Osteocyte (in vitro differentiated cells): ENCODE measurements at regions not wholly inside any gene's neighbourhood (a gene's known extent, or its start where the extent isn't known, plus 50 kb on each side); places are given as distances from the start of the nearest gene placed in this dataset.

ENCODE experiments used
- DNase-seq: peaks from one replicate; pipeline ENCODE4 v3.0.0; 2021; ENCODE audit warnings: mixed read lengths; ENCODE audit not compliant: unreplicated experiment; ENCODE audit errors: extremely low spot score
- H3K27ac Mint-ChIP-seq: one replicate; pipeline ENCODE4 v1.8.0; 2021; ENCODE audit warnings: mild to moderate bottlenecking, mixed read lengths; ENCODE audit not compliant: unreplicated experiment
- H3K27me3 Mint-ChIP-seq: one replicate; pipeline ENCODE4 v1.8.0; 2021; ENCODE audit warnings: mixed read lengths; ENCODE audit not compliant: unreplicated experiment
- H3K36me3 Mint-ChIP-seq: one replicate; pipeline ENCODE4 v1.8.0; 2021; ENCODE audit warnings: mixed read lengths; ENCODE audit not compliant: unreplicated experiment
- H3K4me1 Mint-ChIP-seq: one replicate; pipeline ENCODE4 v1.8.0; 2021; ENCODE audit warnings: mixed read lengths; ENCODE audit not compliant: unreplicated experiment
- H3K4me3 Mint-ChIP-seq: one replicate; pipeline ENCODE4 v1.8.0; 2021; ENCODE audit warnings: mild to moderate bottlenecking, moderate library complexity, mixed read lengths; ENCODE audit not compliant: unreplicated experiment
- H3K9me3 Mint-ChIP-seq: one replicate; pipeline ENCODE4 v1.8.0; 2021; ENCODE audit warnings: mixed read lengths; ENCODE audit not compliant: unreplicated experiment
- CTCF ChIP-seq: fragments of 200-600 bp; sonication (generic); IDR thresholded peaks from 2 replicates; pipeline ENCODE4 v1.5.0; 2021; ENCODE audit warnings: antibody characterized with exemption, mild to moderate bottlenecking, moderate library complexity

GRCh38 chr4:186881521-186882220 is 158.0 kb upstream of the FAT1 start:
- DNase-seq: no peak
- H3K36me3 Mint-ChIP-seq: peaks cover 10% of the 10 kb centered on the region
- peaks cover 32% of the 10 kb centered on the region for H3K4me1 Mint-ChIP-seq
- no peak overlapping the region for H3K4me3 Mint-ChIP-seq
- no peak overlapping the region for H3K27ac Mint-ChIP-seq
- no peaks in the 10 kb centered on the region for H3K27me3 Mint-ChIP-seq
- no peaks in the 10 kb centered on the region for H3K9me3 Mint-ChIP-seq
- no peak for TF ChIP-seq CTCF

- H3K4me3 Mint-ChIP-seq: no peak overlapping the region
- TF ChIP-seq CTCF: no peak
- H3K27ac Mint-ChIP-seq: no peak overlapping the region
- H3K4me1 Mint-ChIP-seq: peaks cover 39% of the 10 kb centered on the region
- H3K27me3 Mint-ChIP-seq: no peaks in the 10 kb centered on the region
- no peaks in the 10 kb centered on the region for H3K9me3 Mint-ChIP-seq
- H3K36me3 Mint-ChIP-seq: peaks cover 10% of the 10 kb centered on the region
- DNase-seq: no peak
These were observed 158.6 kb upstream of the FAT1 start for GRCh38 chr4:186882293-186882692.

- DNase-seq: no peak
- H3K27me3 Mint-ChIP-seq: no peaks in the 10 kb centered on the region
- TF ChIP-seq CTCF: no peak
- peaks cover 46% of the 10 kb centered on the region for H3K4me1 Mint-ChIP-seq
- H3K36me3 Mint-ChIP-seq: peaks cover 10% of the 10 kb centered on the region
- no peak overlapping the region for H3K4me3 Mint-ChIP-seq
- H3K27ac Mint-ChIP-seq: no peak overlapping the region
- H3K9me3 Mint-ChIP-seq: no peaks in the 10 kb centered on the region
These were observed 161.6 kb upstream of the FAT1 start for GRCh38 chr4:186885289-186885688.

- no peaks in the 10 kb centered on the region for H3K27me3 Mint-ChIP-seq
- peak overlapping the region; percentile 84 for H3K4me3 Mint-ChIP-seq
- peak overlapping the region; percentile 27 for H3K27ac Mint-ChIP-seq
- no peak for DNase-seq
- TF ChIP-seq CTCF: no peak
- peaks cover 9% of the 10 kb centered on the region for H3K36me3 Mint-ChIP-seq
- H3K4me1 Mint-ChIP-seq: peaks cover 44% of the 10 kb centered on the region
- H3K9me3 Mint-ChIP-seq: no peaks in the 10 kb centered on the region
These were observed 163.1 kb upstream of the FAT1 start for GRCh38 chr4:186886759-186887158.

- TF ChIP-seq CTCF: no peak
- H3K4me3 Mint-ChIP-seq: peak overlapping the region; percentile 84
- H3K27ac Mint-ChIP-seq: peak overlapping the region; percentile 70
- no peaks in the 10 kb centered on the region for H3K27me3 Mint-ChIP-seq
- DNase-seq: no peak
- no peaks in the 10 kb centered on the region for H3K9me3 Mint-ChIP-seq
- peaks cover 9% of the 10 kb centered on the region for H3K36me3 Mint-ChIP-seq
- H3K4me1 Mint-ChIP-seq: peaks cover 40% of the 10 kb centered on the region
These were observed 163.6 kb upstream of the FAT1 start for GRCh38 chr4:186887291-186887700.
